SU-DHL-6 (cell line): ENCODE measurements at regions not wholly inside any gene's neighbourhood (a gene's known extent, or its start where the extent isn't known, plus 50 kb on each side); places are given as distances from the start of the nearest gene placed in this dataset.

Experiments used
- H2AFZ ChIP-seq: fragments of 200-600 bp; sonication (generic); 2 replicates; pipeline ENCODE4 v1.6.1; 2014; ENCODE audit warnings: low read depth, mild to moderate bottlenecking, moderate library complexity, mixed read lengths, antibody characterized with exemption, low read length; ENCODE audit not compliant: severe bottlenecking
- H3F3A ChIP-seq: fragments of 200-600 bp; shearing (Covaris generic); 2 replicates; pipeline ENCODE4 v1.6.0; 2016; ENCODE audit warnings: antibody characterized with exemption, mild to moderate bottlenecking; ENCODE audit not compliant: insufficient read depth
- H3K27ac ChIP-seq: fragments of 200-600 bp; sonication (generic); 2 replicates; pipeline ENCODE4 v1.5.1; 2016; ENCODE audit warnings: low read depth, mild to moderate bottlenecking, low read length, moderate library complexity, mixed read lengths
- H3K27me3 ChIP-seq: fragments of 200-600 bp; sonication (generic), shearing (Covaris generic); 2 replicates; pipeline ENCODE4 v1.6.0; 2014; ENCODE audit warnings: mild to moderate bottlenecking, low read length
- H3K36me3 ChIP-seq: fragments of 200-600 bp; sonication (generic); 2 replicates; pipeline ENCODE4 v1.6.1; 2014; ENCODE audit warnings: mild to moderate bottlenecking, low read length, mixed read lengths
- H3K4me2 ChIP-seq: fragments of 300-600, 200-600 bp; shearing (Covaris generic), sonication (generic); 2 replicates; pipeline ENCODE4 v1.6.0; 2014; ENCODE audit warnings: low read length, low read depth, mild to moderate bottlenecking; ENCODE audit not compliant: poor library complexity, severe bottlenecking
- H3K4me3 ChIP-seq: fragments of 200-600 bp; sonication (generic); 2 replicates; pipeline ENCODE4 v1.5.1; 2014; ENCODE audit warnings: antibody characterized with exemption, low read length, mild to moderate bottlenecking, mixed read lengths; ENCODE audit not compliant: insufficient read depth, poor library complexity, severe bottlenecking
- H3K79me2 ChIP-seq: fragments of 200-600 bp; sonication (generic); 2 replicates; pipeline ENCODE4 v1.6.1; 2014; ENCODE audit warnings: mild to moderate bottlenecking, low read length, moderate library complexity; ENCODE audit not compliant: insufficient read depth
- H3K9ac ChIP-seq: fragments of 200-600 bp; sonication (generic); 2 replicates; pipeline ENCODE4 v1.7.0; 2014; ENCODE audit warnings: mild to moderate bottlenecking, low read length
- H3K9me2 ChIP-seq: fragments of 200-600 bp; sonication (generic); replicated peaks from 2 replicates; pipeline ENCODE4 v1.6.1; 2014; ENCODE audit warnings: low read length; ENCODE audit not compliant: insufficient read depth
- H3K9me3 ChIP-seq: fragments of 200-600 bp; sonication (generic); 2 replicates; pipeline ENCODE4 v1.6.1; 2014; ENCODE audit warnings: low read length, mixed read lengths; ENCODE audit not compliant: insufficient read depth
- H4K20me1 ChIP-seq: fragments of 200-600 bp; sonication (generic); 2 replicates; pipeline ENCODE4 v1.6.1; 2014; ENCODE audit warnings: low read depth, mild to moderate bottlenecking, antibody characterized with exemption, low read length, moderate library complexity, mixed read lengths
- EZH2phosphoT487 ChIP-seq: fragments of 200-600 bp; sonication (generic), shearing (Covaris generic); conservative IDR thresholded peaks from 2 replicates; pipeline ENCODE4 v1.6.1; 2018; ENCODE audit warnings: mild to moderate bottlenecking, antibody characterized with exemption, low read length, moderate library complexity, mixed read lengths
- TF ChIP-seq, protein P1 (sequence below): fragments of 200-600 bp; sonication (generic); IDR thresholded peaks from one replicate; pipeline ENCODE4 v1.5.1; 2017; ENCODE audit warnings: antibody characterized with exemption, mild to moderate bottlenecking, low read length, moderate library complexity; ENCODE audit not compliant: insufficient read depth, poor library complexity, severe bottlenecking

DNA sequence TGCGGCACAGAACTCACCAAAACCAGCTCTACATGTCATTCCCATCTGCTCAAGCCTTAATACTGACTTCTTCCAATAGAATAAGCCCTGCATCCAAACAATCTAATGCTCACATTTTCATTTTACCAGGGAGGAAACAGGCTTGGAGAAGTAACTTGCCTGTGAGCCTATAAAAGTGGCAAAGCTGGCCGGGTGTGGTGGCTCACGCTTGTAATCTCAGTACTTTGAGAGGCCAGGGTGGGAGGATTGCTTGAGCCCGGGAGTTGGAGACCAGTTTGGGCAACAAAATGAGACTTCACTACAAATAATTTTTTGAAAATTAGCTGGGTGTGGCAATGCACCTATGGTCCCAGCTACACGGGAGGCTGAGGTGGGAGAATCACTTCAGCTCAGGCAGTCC lies 133.7 kb downstream of the LY86 start:
- H3F3A ChIP-seq: no peaks in the 10 kb centered on the region
- H3K9ac ChIP-seq: no peak overlapping the region
- H3K79me2 ChIP-seq: no peaks in the 10 kb centered on the region
- TF ChIP-seq, protein P1, sequence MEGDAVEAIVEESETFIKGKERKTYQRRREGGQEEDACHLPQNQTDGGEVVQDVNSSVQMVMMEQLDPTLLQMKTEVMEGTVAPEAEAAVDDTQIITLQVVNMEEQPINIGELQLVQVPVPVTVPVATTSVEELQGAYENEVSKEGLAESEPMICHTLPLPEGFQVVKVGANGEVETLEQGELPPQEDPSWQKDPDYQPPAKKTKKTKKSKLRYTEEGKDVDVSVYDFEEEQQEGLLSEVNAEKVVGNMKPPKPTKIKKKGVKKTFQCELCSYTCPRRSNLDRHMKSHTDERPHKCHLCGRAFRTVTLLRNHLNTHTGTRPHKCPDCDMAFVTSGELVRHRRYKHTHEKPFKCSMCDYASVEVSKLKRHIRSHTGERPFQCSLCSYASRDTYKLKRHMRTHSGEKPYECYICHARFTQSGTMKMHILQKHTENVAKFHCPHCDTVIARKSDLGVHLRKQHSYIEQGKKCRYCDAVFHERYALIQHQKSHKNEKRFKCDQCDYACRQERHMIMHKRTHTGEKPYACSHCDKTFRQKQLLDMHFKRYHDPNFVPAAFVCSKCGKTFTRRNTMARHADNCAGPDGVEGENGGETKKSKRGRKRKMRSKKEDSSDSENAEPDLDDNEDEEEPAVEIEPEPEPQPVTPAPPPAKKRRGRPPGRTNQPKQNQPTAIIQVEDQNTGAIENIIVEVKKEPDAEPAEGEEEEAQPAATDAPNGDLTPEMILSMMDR: no peak
- no peak for TF ChIP-seq EZH2phosphoT487
- H3K9me3 ChIP-seq: no peaks in the 10 kb centered on the region
- H3K27me3 ChIP-seq: no peaks in the 10 kb centered on the region
- H3K36me3 ChIP-seq: no peaks in the 10 kb centered on the region
- no peak overlapping the region for H3K4me3 ChIP-seq
- H4K20me1 ChIP-seq: no peaks in the 10 kb centered on the region
- no peak overlapping the region for H3K4me2 ChIP-seq
- no peaks in the 10 kb centered on the region for H3K9me2 ChIP-seq
- H2AFZ ChIP-seq: no peak overlapping the region
- H3K27ac ChIP-seq: no peak overlapping the region

DNA sequence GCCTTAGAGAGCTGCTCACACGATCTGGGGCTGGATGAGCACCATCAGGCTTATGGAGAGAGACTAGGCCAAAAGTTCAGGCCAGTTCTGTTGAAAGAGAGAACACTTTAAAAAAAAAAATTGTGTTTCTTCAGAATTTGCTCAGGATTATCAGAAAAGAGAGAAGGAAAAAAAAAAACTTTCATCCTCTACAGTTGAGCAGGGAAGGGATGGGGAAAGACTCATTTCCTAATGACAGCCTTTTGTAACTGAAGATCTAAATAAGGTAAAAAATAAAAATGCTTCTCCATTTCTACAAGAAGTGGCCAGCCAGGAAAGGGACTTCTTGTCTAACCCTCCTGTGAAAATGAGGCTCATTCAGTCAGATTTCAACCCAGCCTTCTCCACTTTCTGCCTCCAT lies 134.8 kb downstream of the LY86 start:
- H3K9ac ChIP-seq: no peak overlapping the region
- H3K36me3 ChIP-seq: no peaks in the 10 kb centered on the region
- H2AFZ ChIP-seq: no peak overlapping the region
- H3K4me2 ChIP-seq: no peak overlapping the region
- no peaks in the 10 kb centered on the region for H3F3A ChIP-seq
- no peaks in the 10 kb centered on the region for H3K9me2 ChIP-seq
- H4K20me1 ChIP-seq: no peaks in the 10 kb centered on the region
- no peaks in the 10 kb centered on the region for H3K9me3 ChIP-seq
- TF ChIP-seq, protein P1: no peak
- no peak for TF ChIP-seq EZH2phosphoT487
- no peak overlapping the region for H3K27ac ChIP-seq
- H3K27me3 ChIP-seq: no peaks in the 10 kb centered on the region
- no peak overlapping the region for H3K4me3 ChIP-seq
- H3K79me2 ChIP-seq: no peaks in the 10 kb centered on the region

DNA sequence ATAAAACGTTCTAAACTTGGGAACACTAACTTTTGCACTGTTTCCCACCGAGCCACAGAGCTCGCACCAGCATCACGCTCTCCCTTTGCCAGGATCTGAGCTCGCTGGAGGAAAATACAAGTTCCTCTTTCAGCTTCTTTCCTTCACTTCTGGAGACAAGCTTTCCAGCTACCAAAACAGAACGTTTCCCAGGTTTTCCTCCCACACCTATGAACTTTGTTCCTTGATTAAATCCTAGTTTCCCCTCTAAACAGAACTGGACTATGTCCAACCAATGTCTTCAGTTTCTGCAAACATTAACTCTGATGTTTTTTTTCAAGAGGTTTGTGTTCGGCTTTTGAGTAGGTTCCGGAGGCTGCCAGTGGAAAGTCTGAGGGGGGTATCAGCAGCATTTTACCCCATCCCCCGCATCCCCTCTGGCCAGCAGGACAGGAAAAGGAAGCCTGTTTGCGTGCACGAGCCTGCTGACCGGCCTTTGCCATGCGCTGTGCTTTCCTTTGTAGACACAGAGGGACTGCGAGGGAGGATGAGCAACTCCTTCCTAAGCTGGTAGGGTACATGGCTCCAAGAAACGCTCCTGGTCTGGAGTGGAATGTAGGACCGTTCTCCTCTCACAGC lies 135.5 kb downstream of the LY86 start:
- TF ChIP-seq, protein P1: no peak
- no peak for TF ChIP-seq EZH2phosphoT487
- Histone ChIP-seq H3K79me2 (no peaks in the 10 kb centered on the region), H3K4me3 (no peak overlapping the region), H3F3A (no peaks in the 10 kb centered on the region), H2AFZ (no peak overlapping the region), H3K9me2 (no peaks in the 10 kb centered on the region), H3K27me3 (no peaks in the 10 kb centered on the region), H3K36me3 (no peaks in the 10 kb centered on the region), H3K9me3 (no peaks in the 10 kb centered on the region), H3K9ac (no peak overlapping the region), H4K20me1 (no peaks in the 10 kb centered on the region), H3K4me2 (no peak overlapping the region), H3K27ac (no peak overlapping the region)
